CD8-positive, alpha-beta memory T cell (primary cell): ENCODE measurements at regions not wholly inside any gene's neighbourhood (a gene's known extent, or its start where the extent isn't known, plus 50 kb on each side); places are given as distances from the start of the nearest gene placed in this dataset.
A peak's percentile ranks its signal among the peaks of the same experiment; 100 is the strongest.

ENCODE experiments used
- CTCF ChIA-PET: fragments of 350-600 bp; sonication (Branson Sonifier 250); formaldehyde crosslinking; loops from one replicate; lab custom pipeline; 2021; ENCODE audit warnings: antibody characterized with exemption; lab: Charles Lee
- POLR2A ChIA-PET: fragments of 350-600 bp; sonication (Branson Sonifier 250); formaldehyde crosslinking; loops from one replicate; lab custom pipeline; 2021; ENCODE audit warnings: antibody characterized with exemption; lab: Charles Lee
- DNase-seq, 5 donors: peaks; one replicate each; pipeline versions ENCODE4 v3.0.0 to v3.0.0-alpha.2; 2020 to 2022; ENCODE audit warnings: mixed read lengths in 1 of 5
- H3K27ac ChIP-seq: one replicate; pipeline ENCODE4 v1.7.0; 2013; ENCODE audit warnings: low read depth, mild to moderate bottlenecking, low read length, moderate library complexity
- H3K27me3 ChIP-seq: 2 replicates; pipeline ENCODE4 v1.7.0; 2013; ENCODE audit warnings: low read length, mild to moderate bottlenecking; ENCODE audit not compliant: insufficient read depth, poor library complexity, severe bottlenecking
- H3K36me3 ChIP-seq: 2 replicates; pipeline ENCODE4 v1.7.0; 2013; ENCODE audit warnings: mild to moderate bottlenecking, low read length, moderate library complexity; ENCODE audit not compliant: insufficient read depth
- H3K4me1 ChIP-seq: 2 replicates; pipeline ENCODE4 v1.7.0; 2013; ENCODE audit warnings: mild to moderate bottlenecking, low read length, moderate library complexity; ENCODE audit not compliant: insufficient read depth
- H3K4me3 ChIP-seq: 2 replicates; pipeline ENCODE4 v1.7.0; 2013; ENCODE audit warnings: mild to moderate bottlenecking, low read length
- H3K9me3 ChIP-seq: 2 replicates; pipeline ENCODE4 v1.7.0; 2013; ENCODE audit warnings: mild to moderate bottlenecking, low read length
- H3K27ac Mint-ChIP-seq, 8 donors: one replicate each; pipeline ENCODE4 v1.8.0; 2020 to 2021; ENCODE audit warnings: mixed read lengths in 8 of 8, mild to moderate bottlenecking in 6 of 8, inconsistent platforms in 3 of 8, moderate library complexity in 3 of 8
- H3K27me3 Mint-ChIP-seq, 2 donors: one replicate each; pipeline ENCODE4 v1.8.0; 2020 to 2021; ENCODE audit warnings: mixed read lengths in 2 of 2, mild to moderate bottlenecking in 1 of 2, moderate library complexity in 1 of 2
- H3K36me3 Mint-ChIP-seq, 3 donors: one replicate each; pipeline ENCODE4 v1.8.0; 2020 to 2021; ENCODE audit warnings: mixed read lengths in 3 of 3, inconsistent platforms in 1 of 3, mild to moderate bottlenecking in 1 of 3
- H3K4me1 Mint-ChIP-seq, 3 donors: one replicate each; pipeline ENCODE4 v1.8.0; 2020 to 2021; ENCODE audit warnings: mixed read lengths in 3 of 3, inconsistent platforms in 1 of 3, mild to moderate bottlenecking in 1 of 3
- H3K4me3 Mint-ChIP-seq, 7 donors: one replicate each; pipeline ENCODE4 v1.8.0; 2020 to 2021; ENCODE audit warnings: mixed read lengths in 7 of 7, mild to moderate bottlenecking in 6 of 7, moderate library complexity in 4 of 7, inconsistent platforms in 2 of 7
- H3K9me3 Mint-ChIP-seq, 5 donors: one replicate each; pipeline ENCODE4 v1.8.0; 2020 to 2022; ENCODE audit warnings: mixed read lengths in 5 of 5, mild to moderate bottlenecking in 3 of 5, moderate library complexity in 2 of 5, inconsistent platforms in 1 of 5

DNA sequence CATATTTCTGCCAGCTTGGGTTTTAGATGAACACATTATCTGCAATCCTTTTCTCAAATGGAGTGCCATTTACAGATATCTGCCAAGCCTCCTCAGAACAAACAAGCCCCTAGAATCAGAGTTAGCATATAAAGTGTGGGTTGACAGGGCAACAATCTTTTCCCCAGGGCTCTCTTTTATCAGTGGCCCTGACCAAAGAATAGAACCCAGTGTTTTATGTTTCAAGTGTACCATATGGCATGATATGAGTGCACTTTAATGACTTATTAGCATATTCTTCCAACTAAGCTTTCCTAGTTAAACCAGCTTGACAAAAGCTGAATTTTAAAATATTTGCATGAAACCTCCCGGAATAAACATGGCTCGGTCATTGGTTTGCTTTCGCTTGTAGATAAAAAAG lies 57.3 kb downstream of the EVX1 start:
- no peak overlapping the region for H3K27ac Mint-ChIP-seq
- ChIA-PET POLR2A (no interaction called here), CTCF (no interaction called here)
- no peak overlapping the region for H3K27ac ChIP-seq
- H3K4me3 ChIP-seq: no peak overlapping the region
- no peaks in the 10 kb centered on the region for H3K36me3 ChIP-seq
- peaks cover 0 to 1% (median 0%) of the 10 kb centered on the region in 5 donors for H3K9me3 Mint-ChIP-seq
- no peaks in the 10 kb centered on the region for H3K27me3 ChIP-seq
- H3K4me1 Mint-ChIP-seq: no peaks in the 10 kb centered on the region
- no peak for DNase-seq
- no peaks in the 10 kb centered on the region for H3K9me3 ChIP-seq
- no peaks in the 10 kb centered on the region for H3K4me1 ChIP-seq
- peaks cover 4 to 38% of the 10 kb centered on the region in 2 donors for H3K27me3 Mint-ChIP-seq
- H3K36me3 Mint-ChIP-seq: no peaks in the 10 kb centered on the region
- no peak overlapping the region for H3K4me3 Mint-ChIP-seq

DNA sequence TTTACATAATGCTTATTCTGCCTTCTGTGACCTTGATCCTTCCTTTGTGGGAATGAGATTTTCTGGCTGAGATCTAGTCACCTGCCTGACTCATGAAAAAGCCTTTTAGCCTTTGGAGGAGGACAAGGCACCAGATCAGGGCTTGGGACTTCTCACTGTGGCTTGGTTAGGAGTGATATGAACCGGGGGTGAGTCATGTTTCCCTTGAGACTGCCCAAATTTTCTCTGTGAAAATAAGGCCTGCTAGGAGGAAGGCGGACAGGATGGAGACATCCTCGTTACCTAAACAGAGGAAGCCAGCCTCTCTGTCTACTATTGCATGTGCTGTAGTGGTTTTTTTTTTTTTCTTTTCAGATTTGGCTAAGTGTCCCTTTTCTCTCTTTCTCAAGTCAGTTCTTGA lies 57.8 kb downstream of the EVX1 start:
- Histone ChIP-seq H3K4me1 (no peaks in the 10 kb centered on the region), H3K9me3 (no peaks in the 10 kb centered on the region), H3K4me3 (no peak overlapping the region), H3K27me3 (no peaks in the 10 kb centered on the region), H3K36me3 (no peaks in the 10 kb centered on the region), H3K27ac (no peak overlapping the region)
- peaks cover 4 to 37% of the 10 kb centered on the region in 2 donors for H3K27me3 Mint-ChIP-seq
- H3K36me3 Mint-ChIP-seq: no peaks in the 10 kb centered on the region
- peaks cover 0 to 1% (median 0%) of the 10 kb centered on the region in 5 donors for H3K9me3 Mint-ChIP-seq
- no peak overlapping the region for H3K27ac Mint-ChIP-seq
- ChIA-PET CTCF (no interaction called here), POLR2A (no interaction called here)
- no peaks in the 10 kb centered on the region for H3K4me1 Mint-ChIP-seq
- H3K4me3 Mint-ChIP-seq: no peak overlapping the region
- DNase-seq: no peak

DNA sequence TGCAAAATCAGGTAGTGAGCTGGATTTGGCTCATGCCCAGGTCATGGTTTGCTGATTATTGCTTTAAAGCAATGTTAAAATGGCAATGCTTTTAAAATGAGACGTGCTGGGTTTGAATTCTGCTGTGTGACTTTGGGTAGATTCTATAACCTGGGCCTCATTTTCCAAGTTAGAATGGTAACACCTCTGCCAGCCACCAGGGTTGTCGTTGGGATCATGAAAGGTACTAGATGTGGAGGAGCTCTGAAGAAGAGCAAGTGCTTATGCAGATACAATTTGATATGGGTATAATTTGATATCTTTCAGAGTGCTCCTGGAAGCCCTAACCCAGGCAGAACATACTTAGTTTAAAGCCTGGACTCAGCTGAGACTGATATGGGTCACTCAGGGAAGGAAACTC lies 60.0 kb downstream of the EVX1 start:
- no peaks in the 10 kb centered on the region for H3K4me1 ChIP-seq
- no peaks in the 10 kb centered on the region for H3K9me3 ChIP-seq
- no peak overlapping the region for H3K4me3 ChIP-seq
- Mint-ChIP-seq H3K4me3 (no peak overlapping the region), H3K27ac (no peak overlapping the region), H3K4me1 (no peaks in the 10 kb centered on the region), H3K9me3 (no peaks in the 10 kb centered on the region), H3K36me3 (no peaks in the 10 kb centered on the region), H3K27me3 (peaks cover 5 to 38% of the 10 kb centered on the region in 2 donors)
- no peak for DNase-seq
- H3K27ac ChIP-seq: no peak overlapping the region
- no peaks in the 10 kb centered on the region for H3K27me3 ChIP-seq
- POLR2A ChIA-PET: no interaction called here
- CTCF ChIA-PET: no interaction called here
- no peaks in the 10 kb centered on the region for H3K36me3 ChIP-seq

DNA sequence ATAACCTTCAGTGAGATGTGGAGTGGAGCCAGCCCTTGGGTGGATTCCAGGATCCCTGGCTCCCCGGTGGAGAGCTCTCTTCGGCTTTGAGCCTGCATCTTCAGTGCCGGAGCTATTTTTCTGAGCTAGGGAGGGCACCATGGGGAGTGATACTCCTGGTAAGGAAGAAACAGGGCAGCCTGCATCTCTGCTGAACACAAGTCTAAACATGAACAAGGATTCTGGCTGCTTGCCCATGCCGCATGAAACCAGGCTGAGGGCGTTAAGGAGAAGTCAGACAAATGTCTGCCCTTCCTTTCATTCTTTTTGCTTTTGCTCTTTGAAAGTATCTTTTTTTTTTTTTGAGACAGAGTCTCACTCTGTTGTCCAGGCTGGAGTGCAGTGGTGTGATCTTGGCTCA lies 60.4 kb downstream of the EVX1 start:
- no peaks in the 10 kb centered on the region for H3K36me3 ChIP-seq
- Mint-ChIP-seq H3K4me3 (no peak overlapping the region), H3K36me3 (no peaks in the 10 kb centered on the region), H3K27ac (no peak overlapping the region), H3K27me3 (peaks cover 5 to 38% of the 10 kb centered on the region in 2 donors), H3K4me1 (no peaks in the 10 kb centered on the region), H3K9me3 (no peaks in the 10 kb centered on the region)
- no peak overlapping the region for H3K27ac ChIP-seq
- H3K4me3 ChIP-seq: no peak overlapping the region
- CTCF ChIA-PET: no interaction called here
- H3K27me3 ChIP-seq: no peaks in the 10 kb centered on the region
- no peak for DNase-seq
- H3K4me1 ChIP-seq: no peaks in the 10 kb centered on the region
- POLR2A ChIA-PET: no interaction called here
- no peaks in the 10 kb centered on the region for H3K9me3 ChIP-seq

DNA sequence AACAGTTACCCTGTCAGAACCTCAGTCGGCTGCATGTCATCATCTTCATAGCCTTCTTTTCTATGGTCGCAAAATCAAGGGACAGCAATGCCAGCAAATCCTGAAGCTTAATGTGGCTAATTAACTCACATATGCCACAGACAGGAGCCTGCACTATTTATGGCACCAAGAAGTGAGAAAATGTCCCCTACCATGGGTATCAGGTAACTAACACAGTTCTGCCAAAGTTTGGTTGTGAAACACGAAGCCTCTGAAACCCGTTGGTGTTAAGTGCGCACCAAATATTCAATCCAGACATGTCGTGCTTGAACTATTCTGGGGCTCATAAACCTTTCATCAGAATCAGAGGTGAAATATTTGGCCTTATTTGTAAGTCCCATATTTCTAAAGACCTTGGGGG lies 63.3 kb downstream of the EVX1 start:
- Histone ChIP-seq H3K27ac (no peak overlapping the region), H3K4me3 (no peak overlapping the region), H3K9me3 (no peaks in the 10 kb centered on the region), H3K27me3 (no peaks in the 10 kb centered on the region), H3K4me1 (no peaks in the 10 kb centered on the region), H3K36me3 (no peaks in the 10 kb centered on the region)
- Mint-ChIP-seq H3K9me3 (no peaks in the 10 kb centered on the region), H3K27me3 (peaks cover 8 to 18% of the 10 kb centered on the region in 2 donors), H3K4me1 (no peaks in the 10 kb centered on the region), H3K27ac (no peak overlapping the region), H3K4me3 (no peak overlapping the region), H3K36me3 (no peaks in the 10 kb centered on the region)
- no peak for DNase-seq
- POLR2A ChIA-PET: no interaction called here
- CTCF ChIA-PET: no interaction called here

DNA sequence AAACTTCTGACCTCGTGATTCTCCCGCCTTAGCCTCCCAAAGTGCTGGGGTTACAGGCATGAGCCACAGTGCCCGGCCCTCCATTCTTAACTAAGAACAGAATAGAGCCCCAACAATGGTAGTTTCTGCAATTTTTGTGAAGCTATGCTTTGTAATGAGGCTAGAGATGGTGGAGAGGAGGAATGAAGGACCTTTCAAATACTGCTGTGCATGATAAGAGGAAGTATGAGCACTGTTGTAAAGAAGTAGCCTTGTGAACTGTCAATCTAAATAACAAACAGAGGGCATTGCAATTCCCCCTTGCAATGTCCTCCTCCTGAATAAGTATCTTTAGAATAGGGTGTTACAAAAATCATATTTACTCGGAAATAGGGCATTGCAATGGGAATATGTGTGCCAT lies 70.2 kb downstream of the EVX1 start:
- Mint-ChIP-seq H3K9me3 (no peaks in the 10 kb centered on the region), H3K27me3 (peaks cover 20 to 26% of the 10 kb centered on the region in 2 donors), H3K36me3 (no peaks in the 10 kb centered on the region), H3K27ac (no peak overlapping the region), H3K4me3 (no peak overlapping the region), H3K4me1 (no peaks in the 10 kb centered on the region)
- H3K27ac ChIP-seq: no peak overlapping the region
- ChIA-PET POLR2A (no interaction called here), CTCF (no interaction called here)
- H3K27me3 ChIP-seq: no peaks in the 10 kb centered on the region
- no peaks in the 10 kb centered on the region for H3K36me3 ChIP-seq
- no peak overlapping the region for H3K4me3 ChIP-seq
- H3K4me1 ChIP-seq: no peaks in the 10 kb centered on the region
- H3K9me3 ChIP-seq: no peaks in the 10 kb centered on the region
- DNase-seq: no peak

DNA sequence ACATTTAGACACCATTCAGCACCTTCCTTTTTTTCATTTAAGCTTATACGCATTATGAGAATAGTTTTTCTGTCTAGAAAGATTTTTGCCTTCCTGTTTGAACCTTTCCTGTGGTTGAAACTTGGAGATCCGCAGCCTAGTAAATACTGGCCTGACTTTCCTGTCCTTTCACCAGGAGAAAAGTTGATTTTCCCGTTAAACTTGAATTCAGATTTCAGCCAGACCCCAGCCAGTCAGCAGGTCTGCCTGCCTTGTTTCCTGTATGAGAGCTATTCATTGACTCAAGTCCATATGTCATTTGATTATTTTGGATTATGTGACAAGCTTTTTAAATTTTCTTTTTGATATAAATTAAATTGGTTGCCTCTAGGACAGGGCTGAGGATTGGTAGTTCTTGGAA lies 71.5 kb downstream of the EVX1 start:
- POLR2A ChIA-PET: no interaction called here

DNA sequence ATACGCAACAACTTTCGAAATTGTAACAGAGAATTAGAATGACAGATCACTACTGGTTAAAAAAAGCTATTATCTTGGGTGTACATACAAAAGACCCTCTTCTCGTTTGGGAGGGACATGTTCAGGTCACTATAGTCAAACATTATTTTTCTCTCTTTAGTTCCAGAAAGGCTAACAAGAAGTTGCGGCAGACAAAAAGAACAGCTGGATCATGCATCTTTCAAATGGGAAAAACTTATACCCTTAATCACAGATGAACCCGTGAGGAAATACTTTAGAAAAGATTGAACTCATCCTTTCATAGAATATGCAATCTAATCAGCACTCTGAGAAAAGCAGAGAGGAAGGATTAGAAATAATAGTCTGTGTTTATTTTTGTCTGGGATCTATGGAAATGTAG lies 72.5 kb downstream of the EVX1 start:
- ChIA-PET POLR2A (no interaction called here), CTCF (no interaction called here)
- Histone ChIP-seq H3K27me3 (no peaks in the 10 kb centered on the region), H3K27ac (no peak overlapping the region), H3K9me3 (no peaks in the 10 kb centered on the region), H3K36me3 (no peaks in the 10 kb centered on the region), H3K4me1 (no peaks in the 10 kb centered on the region), H3K4me3 (no peak overlapping the region)
- no peaks in the 10 kb centered on the region for H3K36me3 Mint-ChIP-seq
- H3K4me1 Mint-ChIP-seq: no peaks in the 10 kb centered on the region
- peaks cover 22 to 27% of the 10 kb centered on the region in 2 donors for H3K27me3 Mint-ChIP-seq
- no peak overlapping the region for H3K27ac Mint-ChIP-seq
- no peak overlapping the region for H3K4me3 Mint-ChIP-seq
- no peak for DNase-seq
- H3K9me3 Mint-ChIP-seq: peaks cover 0 to 8% (median 3%) of the 10 kb centered on the region in 5 donors

More for the DNA sequence above, 71.5 kb downstream of the EVX1 start:
- Histone ChIP-seq H3K9me3 (no peaks in the 10 kb centered on the region), H3K4me3 (no peak overlapping the region), H3K4me1 (no peaks in the 10 kb centered on the region), H3K27ac (no peak overlapping the region), H3K27me3 (no peaks in the 10 kb centered on the region), H3K36me3 (no peaks in the 10 kb centered on the region)
- CTCF ChIA-PET: no interaction called here
- Mint-ChIP-seq H3K4me3 (no peak overlapping the region), H3K27ac (no peak overlapping the region), H3K27me3 (peaks cover 22 to 26% of the 10 kb centered on the region in 2 donors), H3K36me3 (no peaks in the 10 kb centered on the region), H3K4me1 (no peaks in the 10 kb centered on the region), H3K9me3 (peaks cover 0 to 3% (median 3%) of the 10 kb centered on the region in 5 donors)
- no peak for DNase-seq

DNA sequence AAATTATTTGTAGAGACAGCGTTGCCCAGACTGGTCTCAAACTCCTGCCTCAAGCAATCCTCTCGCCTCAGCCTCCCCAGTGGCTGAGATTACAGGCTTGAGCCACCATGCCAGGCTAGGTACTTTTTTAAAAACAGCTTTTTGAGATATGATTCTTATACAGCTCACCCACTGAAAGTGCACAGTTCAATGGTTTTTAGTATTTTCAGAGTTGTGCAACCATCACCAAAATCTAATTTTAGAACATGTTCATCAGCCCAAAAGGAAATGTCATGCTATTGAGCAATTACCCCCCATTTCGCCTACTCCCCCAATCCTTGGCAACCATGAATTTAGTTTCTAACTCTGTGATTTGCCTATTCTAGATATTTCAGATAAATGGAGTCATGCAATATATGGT lies 73.7 kb downstream of the EVX1 start:
- ChIA-PET POLR2A (no interaction called here), CTCF (no interaction called here)
- H3K4me1 ChIP-seq: no peaks in the 10 kb centered on the region
- H3K27ac ChIP-seq: no peak overlapping the region
- H3K36me3 ChIP-seq: no peaks in the 10 kb centered on the region
- Mint-ChIP-seq H3K27ac (peak overlapping the region in 1 of 8 donors; percentile 22), H3K4me3 (no peak overlapping the region), H3K9me3 (peaks cover 0 to 8% (median 3%) of the 10 kb centered on the region in 5 donors), H3K4me1 (no peaks in the 10 kb centered on the region), H3K27me3 (peaks cover 17 to 29% of the 10 kb centered on the region in 2 donors), H3K36me3 (no peaks in the 10 kb centered on the region)
- no peak for DNase-seq
- no peak overlapping the region for H3K4me3 ChIP-seq
- no peaks in the 10 kb centered on the region for H3K27me3 ChIP-seq
- H3K9me3 ChIP-seq: no peaks in the 10 kb centered on the region
